ENCODE measurements at regions not wholly inside any gene's neighbourhood (a gene's known extent, or its start where the extent isn't known, plus 50 kb on each side); places are given as distances from the start of the nearest gene placed in this dataset.

GRCh38 chr11:91136631-91137030, 913.8 kb upstream of the CHORDC1 start:
- H3K4me1 ChIP-seq (ENCODE audit: low read length) = no peaks in the 10 kb centered on the region
- H3K4me2 ChIP-seq (ENCODE audit: low read length) = no peak overlapping the region
- H3K36me3 ChIP-seq (replicated peaks; ENCODE audit: low read depth, low read length) = no peaks in the 10 kb centered on the region
- H3K4me3 ChIP-seq (ENCODE audit: low read length) = no peak overlapping the region
- no peaks in the 10 kb centered on the region for H4K20me1 ChIP-seq (ENCODE audit: insufficient read depth, low read length)
- H3K9me3 ChIP-seq (ENCODE audit: insufficient read depth, low read length) = no peaks in the 10 kb centered on the region
- H3K79me2 ChIP-seq (ENCODE audit: low read length) = no peaks in the 10 kb centered on the region
- no peak for TF ChIP-seq CTCF (IDR thresholded peaks at IDR 0.05; ENCODE audit: low read depth, low read length)
- TF ChIP-seq EZH2phosphoT487 (IDR thresholded peaks at IDR 0.05; ENCODE audit: low read depth) = no peak
- no peaks in the 10 kb centered on the region for H3K27me3 ChIP-seq (ENCODE audit: low read depth, low read length)
- no peak overlapping the region for H3K27ac ChIP-seq (ENCODE audit: low read length)
- no peak overlapping the region for H3K9ac ChIP-seq (ENCODE audit: low read length)
- H2AFZ ChIP-seq (ENCODE audit: low read depth, low read length) = no peak overlapping the region

DNA sequence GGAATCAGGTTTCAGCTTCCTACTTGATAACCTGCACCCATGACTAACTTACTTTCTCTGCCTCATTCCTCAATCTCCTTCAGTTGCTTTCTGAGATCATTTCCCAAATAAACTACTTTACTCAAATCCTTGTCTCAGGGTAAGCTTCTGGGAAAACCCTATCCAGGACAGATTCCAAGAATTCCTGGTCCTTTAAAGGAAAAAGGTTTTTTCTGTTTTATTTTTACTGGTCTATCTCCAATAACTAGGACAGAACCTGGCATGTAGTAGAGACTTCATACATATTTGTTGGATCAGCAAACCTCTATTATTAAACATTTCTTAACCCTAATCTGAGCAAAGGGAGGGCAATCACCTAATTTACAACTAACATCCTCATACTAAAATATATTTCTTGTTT, 910.5 kb upstream of the CHORDC1 start:
- H3K4me1 ChIP-seq (ENCODE audit: low read length) = no peaks in the 10 kb centered on the region
- TF ChIP-seq CTCF (IDR thresholded peaks at IDR 0.05; ENCODE audit: low read depth, low read length) (no peak), EZH2phosphoT487 (IDR thresholded peaks at IDR 0.05; ENCODE audit: low read depth) (no peak)

DNA sequence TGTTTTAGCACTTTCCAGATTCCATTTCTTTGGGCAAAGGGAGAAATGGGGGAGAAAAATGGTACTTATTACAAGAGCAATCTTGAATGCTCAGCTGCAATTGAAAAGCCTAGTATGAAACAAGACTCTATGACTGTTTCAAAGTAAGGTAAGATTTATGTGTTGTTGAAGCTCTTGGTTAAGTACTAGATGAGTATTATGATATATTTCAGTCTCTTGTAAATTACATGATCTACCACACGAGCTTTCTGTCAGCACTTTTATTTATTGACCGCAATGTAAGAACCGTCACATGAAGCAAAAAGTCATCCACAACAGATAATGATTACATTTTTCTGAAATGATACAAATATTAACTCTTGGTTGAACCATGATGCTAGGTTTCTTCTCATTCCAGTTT, 906.7 kb upstream of the CHORDC1 start:
- no peak overlapping the region for H3K27ac ChIP-seq (ENCODE audit: low read length)

More for the DNA sequence above, 910.5 kb upstream of the CHORDC1 start:
- no peak overlapping the region for H3K4me3 ChIP-seq (ENCODE audit: low read length)
- H3K27ac ChIP-seq (ENCODE audit: low read length) = no peak overlapping the region
- no peaks in the 10 kb centered on the region for H3K79me2 ChIP-seq (ENCODE audit: low read length)
- no peaks in the 10 kb centered on the region for H3K36me3 ChIP-seq (replicated peaks; ENCODE audit: low read depth, low read length)
- H3K9ac ChIP-seq (ENCODE audit: low read length) = no peak overlapping the region
- no peak overlapping the region for H3K4me2 ChIP-seq (ENCODE audit: low read length)
- no peaks in the 10 kb centered on the region for H3K27me3 ChIP-seq (ENCODE audit: low read depth, low read length)
- no peak overlapping the region for H2AFZ ChIP-seq (ENCODE audit: low read depth, low read length)
- no peaks in the 10 kb centered on the region for H3K9me3 ChIP-seq (ENCODE audit: insufficient read depth, low read length)
- H4K20me1 ChIP-seq (ENCODE audit: insufficient read depth, low read length) = no peaks in the 10 kb centered on the region

DNA sequence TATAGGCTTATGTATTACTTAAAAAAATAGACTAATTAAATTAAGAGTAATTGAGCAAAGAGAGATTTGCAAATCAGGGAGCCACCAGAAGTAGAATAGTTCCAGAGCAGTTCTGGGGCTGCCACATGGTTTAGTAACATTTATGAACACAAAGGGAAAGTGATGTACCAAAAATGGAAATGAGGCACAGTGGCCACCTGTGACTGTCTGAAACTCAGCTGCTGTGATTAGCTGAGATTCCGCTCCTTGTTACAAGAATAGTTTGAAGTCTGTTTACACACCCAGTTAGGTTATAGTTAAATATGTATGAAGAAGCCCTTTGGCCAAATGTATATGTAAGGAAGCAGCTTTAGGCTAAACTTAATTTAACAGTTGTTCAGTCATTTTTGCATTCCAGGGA, 901.5 kb upstream of the CHORDC1 start:
- TF ChIP-seq CTCF (IDR thresholded peaks at IDR 0.05; ENCODE audit: low read depth, low read length) (no peak), EZH2phosphoT487 (IDR thresholded peaks at IDR 0.05; ENCODE audit: low read depth) (no peak)
- no peak overlapping the region for H3K4me3 ChIP-seq (ENCODE audit: low read length)
- no peaks in the 10 kb centered on the region for H3K4me1 ChIP-seq (ENCODE audit: low read length)
- no peaks in the 10 kb centered on the region for H3K27me3 ChIP-seq (ENCODE audit: low read depth, low read length)
- H3K36me3 ChIP-seq (replicated peaks; ENCODE audit: low read depth, low read length) = no peaks in the 10 kb centered on the region
- no peak overlapping the region for H3K9ac ChIP-seq (ENCODE audit: low read length)
- no peaks in the 10 kb centered on the region for H3K79me2 ChIP-seq (ENCODE audit: low read length)
- no peak overlapping the region for H2AFZ ChIP-seq (ENCODE audit: low read depth, low read length)
- no peak overlapping the region for H3K4me2 ChIP-seq (ENCODE audit: low read length)
- H3K9me3 ChIP-seq (ENCODE audit: insufficient read depth, low read length) = no peaks in the 10 kb centered on the region
- H4K20me1 ChIP-seq (ENCODE audit: insufficient read depth, low read length) = no peaks in the 10 kb centered on the region
- no peak overlapping the region for H3K27ac ChIP-seq (ENCODE audit: low read length)

More for the DNA sequence above, 906.7 kb upstream of the CHORDC1 start:
- Histone ChIP-seq H3K4me3 (ENCODE audit: low read length) (no peak overlapping the region), H3K4me2 (ENCODE audit: low read length) (no peak overlapping the region), H3K79me2 (ENCODE audit: low read length) (no peaks in the 10 kb centered on the region), H3K9ac (ENCODE audit: low read length) (no peak overlapping the region), H3K9me3 (ENCODE audit: insufficient read depth, low read length) (no peaks in the 10 kb centered on the region), H4K20me1 (ENCODE audit: insufficient read depth, low read length) (no peaks in the 10 kb centered on the region), H2AFZ (ENCODE audit: low read depth, low read length) (no peak overlapping the region), H3K27me3 (ENCODE audit: low read depth, low read length) (no peaks in the 10 kb centered on the region), H3K4me1 (ENCODE audit: low read length) (no peaks in the 10 kb centered on the region), H3K36me3 (replicated peaks; ENCODE audit: low read depth, low read length) (no peaks in the 10 kb centered on the region)
- TF ChIP-seq EZH2phosphoT487 (IDR thresholded peaks at IDR 0.05; ENCODE audit: low read depth) = no peak
- TF ChIP-seq CTCF (IDR thresholded peaks at IDR 0.05; ENCODE audit: low read depth, low read length) = no peak
